SKM-1 (cell line): ENCODE measurements at regions not wholly inside any gene's neighbourhood (a gene's known extent, or its start where the extent isn't known, plus 50 kb on each side); places are given as distances from the start of the nearest gene placed in this dataset.
"Not testable (repeated sequence)": the region's sequence is repeated elsewhere in the genome, so short reads cannot be mapped to it uniquely, and the experiment has no call there.

Experiments
- DNase-seq: peaks from one replicate; lab custom pipeline; 2025; ENCODE audit not compliant: unreplicated experiment; lab: John Stamatoyannopoulos, UW

- no peak for DNase-seq
Observed at GRCh38 chr11:29093416-29094120, 923.3 kb downstream of the KCNA4 start.

DNA sequence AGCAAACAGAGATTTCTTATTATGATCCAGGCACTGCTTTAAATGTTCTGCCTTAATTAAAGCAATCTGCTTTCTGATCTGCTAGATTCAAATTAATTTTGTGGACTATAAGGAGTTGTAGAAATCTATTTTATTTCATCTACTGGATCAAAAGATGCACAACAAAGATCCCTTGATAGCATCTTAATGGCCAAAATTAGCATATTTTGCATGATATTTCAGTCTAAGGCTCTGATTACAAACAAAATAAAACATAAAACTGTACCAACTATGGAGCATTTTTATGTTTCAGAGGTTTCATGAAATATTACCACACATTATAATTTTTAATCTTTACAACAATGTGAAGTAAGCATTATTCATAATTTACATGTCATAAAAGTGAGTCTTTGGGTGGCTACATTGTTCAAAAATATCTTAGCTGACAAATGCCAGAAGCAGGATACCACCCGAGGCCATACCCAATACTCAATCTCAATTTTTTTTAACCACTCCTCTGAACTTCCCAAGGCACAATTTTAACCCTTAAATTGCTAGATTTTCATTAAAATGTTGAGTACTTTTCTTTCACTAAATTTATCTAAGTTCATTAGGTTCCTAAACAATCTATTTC is 929.5 kb downstream of the KCNA4 start:
- no peak for DNase-seq

DNA sequence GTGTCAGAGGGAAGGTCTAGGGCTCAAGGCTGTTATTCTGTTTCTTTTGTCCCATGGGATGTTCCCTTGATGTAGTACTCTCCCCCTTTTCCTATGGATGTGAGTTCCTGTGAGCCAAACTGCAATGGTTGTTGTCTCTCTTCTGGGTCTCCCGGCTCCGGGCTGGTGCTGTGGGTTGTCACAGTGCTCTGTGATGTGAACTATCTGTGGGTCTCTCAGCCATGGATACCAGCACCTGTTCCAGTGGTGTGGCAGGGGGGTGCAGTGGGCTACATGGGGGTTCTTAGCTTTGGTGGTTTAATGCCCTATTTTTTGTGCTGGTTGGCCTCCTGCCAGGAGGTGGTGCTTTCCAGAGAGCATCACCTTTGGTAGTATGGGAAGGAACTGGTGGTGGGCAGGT is 941.1 kb downstream of the KCNA4 start:
- DNase-seq, result no peak

DNA sequence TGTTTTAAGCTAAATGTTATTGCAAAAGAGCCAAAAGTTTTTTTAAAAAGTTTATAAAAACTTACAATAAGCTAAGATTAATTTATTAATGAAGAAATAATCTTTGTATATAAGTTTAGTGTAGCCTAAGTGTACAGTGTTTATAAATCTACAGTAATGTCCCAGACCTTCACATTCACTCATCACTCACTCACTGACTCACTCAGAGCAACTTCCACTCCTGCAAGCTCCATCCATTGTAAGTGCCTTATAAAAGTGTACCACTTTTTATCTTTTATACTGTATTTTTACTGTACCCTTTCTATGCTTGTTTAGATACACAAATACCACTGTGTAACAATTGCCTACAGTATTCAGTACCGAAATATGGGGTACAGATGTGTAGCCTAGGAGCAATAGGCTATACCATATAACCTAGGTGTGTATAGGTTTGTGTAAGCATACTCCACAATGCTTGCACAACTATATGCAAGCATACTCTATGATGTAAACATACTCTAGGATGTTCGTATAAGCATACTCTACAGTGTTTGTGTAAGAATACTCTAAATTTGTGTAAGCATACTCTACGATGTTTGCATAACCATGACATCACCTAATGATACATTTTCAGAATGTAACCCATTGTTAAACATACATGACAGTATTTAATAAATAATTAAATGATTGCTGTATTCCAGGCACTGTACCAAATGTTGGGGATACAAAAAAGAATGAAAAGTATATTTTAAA is 953.0 kb downstream of the KCNA4 start:
- DNase-seq, result no peak

- no peak for DNase-seq
Observed at GRCh38 chr11:29061452-29061851, 953.3 kb downstream of the METTL15 start.

DNA sequence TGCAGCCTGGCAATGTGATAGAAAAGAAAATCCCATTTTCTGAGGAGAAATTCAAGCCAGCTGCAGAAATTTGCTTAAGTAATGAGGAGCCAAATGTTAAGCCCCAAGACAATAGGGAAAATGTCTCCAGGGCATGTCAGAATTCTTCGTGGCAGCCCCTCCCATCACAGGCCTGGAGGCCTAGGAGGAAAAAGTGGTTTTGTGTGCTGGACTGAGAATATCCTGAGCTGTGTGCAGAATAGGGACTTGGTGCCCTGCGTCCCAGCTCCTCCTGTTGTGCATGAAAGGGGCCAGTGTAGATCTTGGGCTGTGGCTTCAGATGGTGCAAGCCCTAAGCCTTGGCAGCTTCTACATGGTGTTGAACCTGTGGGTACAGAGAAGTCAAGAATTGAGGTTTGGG is 948.3 kb downstream of the METTL15 start:
- DNase-seq, result not testable (repeated sequence)

DNA sequence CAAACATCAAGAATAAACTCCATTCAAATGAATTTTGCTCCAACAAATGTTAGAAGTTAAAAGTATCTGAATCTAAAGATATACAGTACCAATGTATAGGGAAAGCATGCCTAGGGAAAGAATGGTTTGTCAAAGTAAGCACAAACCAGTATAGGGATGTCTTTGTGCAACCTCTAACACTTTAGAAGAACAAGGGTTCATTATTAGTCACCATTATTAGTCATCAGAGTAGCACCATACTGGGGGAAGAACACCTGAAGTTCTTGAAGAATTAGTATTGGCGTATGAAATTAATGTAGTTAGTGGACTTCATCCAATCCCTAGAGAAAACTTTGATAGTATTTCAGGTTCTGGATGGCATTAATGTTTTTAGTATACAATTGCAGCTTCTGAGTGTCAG is 943.7 kb downstream of the METTL15 start:
- DNase-seq, result no peak

GRCh38 chr11:29050962-29051361 is 942.8 kb downstream of the METTL15 start:
- DNase-seq, result not testable (repeated sequence)

DNA sequence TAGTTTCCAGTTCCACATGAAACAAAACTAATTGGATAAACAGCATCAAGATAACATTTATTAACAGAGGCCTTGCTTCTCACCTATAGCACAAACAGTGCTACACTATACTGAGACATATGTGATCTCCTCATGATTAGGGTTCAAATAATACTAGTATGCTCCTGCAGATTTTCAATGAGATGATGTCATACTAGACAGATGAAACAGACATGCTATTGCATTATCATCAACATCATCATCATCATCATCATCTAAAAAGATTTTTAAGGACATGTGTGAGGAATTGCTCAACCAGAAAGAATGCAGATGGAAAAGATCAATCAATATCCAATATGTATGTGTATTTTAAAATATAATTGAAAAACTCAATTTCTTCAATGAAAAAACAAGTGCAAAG is 932.3 kb downstream of the METTL15 start:
- no peak for DNase-seq

DNA sequence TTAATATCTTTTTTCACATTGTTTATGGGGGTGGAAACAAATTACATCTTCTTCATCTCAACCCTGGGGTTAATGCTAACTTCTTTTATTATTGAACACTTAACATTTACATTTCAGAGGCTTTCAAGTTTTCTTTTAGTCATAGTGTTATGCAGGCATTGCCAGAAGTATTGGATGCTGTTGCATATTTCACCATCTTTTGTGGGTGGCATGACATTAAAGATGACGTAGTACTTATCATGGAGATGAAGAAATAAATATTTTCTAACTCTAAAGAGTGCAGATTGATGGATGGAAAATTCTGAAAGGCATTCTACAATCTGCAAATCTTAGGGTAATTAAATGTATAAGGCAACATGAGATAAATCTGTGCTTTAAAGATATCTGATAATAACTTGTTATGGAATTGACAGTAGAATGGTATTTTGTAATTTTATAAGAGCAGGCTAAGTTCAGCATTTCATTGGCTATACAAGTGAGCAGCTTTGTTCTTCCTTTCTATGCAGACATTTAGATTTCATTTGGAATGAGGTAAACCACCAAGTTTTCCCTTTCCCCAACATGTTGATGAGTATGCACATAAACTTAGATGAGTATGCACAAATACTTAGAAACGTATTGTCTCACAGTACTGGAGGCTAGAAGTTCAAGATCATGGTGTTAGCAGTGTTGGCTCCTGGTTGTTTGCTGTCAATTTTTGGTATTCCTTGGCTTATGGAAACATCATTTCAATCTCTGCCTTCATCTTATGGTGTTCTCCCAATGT is 924.4 kb downstream of the METTL15 start:
- no peak for DNase-seq

GRCh38 chr11:29029452-29029851 is 921.3 kb downstream of the METTL15 start:
- DNase-seq, result no peak

- DNase-seq, result no peak
Observed at GRCh38 chr11:29027436-29027835, 919.2 kb downstream of the METTL15 start.

GRCh38 chr11:29026286-29026685 is 918.1 kb downstream of the METTL15 start:
- DNase-seq, result no peak

GRCh38 chr11:29025001-29025400 is 916.8 kb downstream of the METTL15 start:
- no peak for DNase-seq

GRCh38 chr11:29024386-29024785 is 916.2 kb downstream of the METTL15 start:
- DNase-seq, result no peak

- no peak for DNase-seq
Observed at GRCh38 chr11:29023761-29024160, 915.6 kb downstream of the METTL15 start.

- DNase-seq, result no peak
Observed at GRCh38 chr11:29022676-29023075, 914.5 kb downstream of the METTL15 start.

DNA sequence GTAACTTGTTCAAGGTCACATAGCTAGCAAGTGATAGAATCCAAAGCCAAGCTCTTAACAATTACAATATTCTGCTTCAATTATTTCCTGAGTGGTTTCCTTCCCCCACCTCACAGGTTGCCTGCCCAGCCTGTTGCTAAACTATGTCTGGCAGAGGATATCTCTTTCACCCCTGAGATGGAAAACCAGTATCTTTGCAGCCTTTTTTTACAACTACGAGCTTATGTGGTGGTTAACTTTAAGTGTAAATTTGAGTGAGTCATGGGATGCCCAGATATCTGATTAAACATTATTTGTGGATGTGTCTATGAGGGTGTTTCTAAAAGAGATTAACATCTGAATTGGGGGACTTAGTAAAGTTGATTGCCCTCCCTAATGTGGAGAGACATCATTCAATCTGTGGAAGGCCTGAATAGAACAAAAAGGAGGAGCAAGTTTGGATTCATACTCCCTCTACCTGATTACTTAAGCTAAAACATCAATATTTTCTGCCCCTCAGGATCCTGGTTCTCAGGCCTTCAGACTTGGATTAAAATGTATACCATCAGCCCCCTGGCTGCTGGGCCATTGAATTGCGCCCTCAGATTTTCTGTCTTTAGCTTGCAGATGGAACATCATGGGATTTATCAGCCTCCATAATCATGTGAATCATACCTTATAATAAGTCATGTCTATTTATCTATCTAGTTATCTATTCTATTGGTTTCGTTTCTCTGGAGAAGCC is 911.9 kb downstream of the METTL15 start:
- DNase-seq, result no peak

- no peak for DNase-seq
Observed at GRCh38 chr11:29018631-29019030, 910.4 kb downstream of the METTL15 start.

DNA sequence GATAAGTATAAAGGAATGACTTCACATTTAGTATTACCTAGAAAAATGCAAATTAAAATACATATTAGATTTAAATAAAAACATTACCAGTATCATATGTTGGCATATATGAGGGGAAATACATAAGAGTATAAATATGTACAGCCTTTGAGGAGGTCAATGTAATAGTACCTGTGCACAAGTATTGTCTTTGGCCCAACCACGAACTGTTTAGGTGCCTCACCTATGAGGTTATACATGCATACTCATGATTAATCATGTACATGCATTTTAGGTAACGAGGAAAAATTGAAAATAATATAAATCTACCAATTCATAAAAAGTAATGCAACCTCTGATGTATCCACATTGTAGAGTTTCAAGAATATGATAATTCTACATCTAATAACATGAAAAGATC is 909.8 kb downstream of the METTL15 start:
- DNase-seq, result no peak

DNA sequence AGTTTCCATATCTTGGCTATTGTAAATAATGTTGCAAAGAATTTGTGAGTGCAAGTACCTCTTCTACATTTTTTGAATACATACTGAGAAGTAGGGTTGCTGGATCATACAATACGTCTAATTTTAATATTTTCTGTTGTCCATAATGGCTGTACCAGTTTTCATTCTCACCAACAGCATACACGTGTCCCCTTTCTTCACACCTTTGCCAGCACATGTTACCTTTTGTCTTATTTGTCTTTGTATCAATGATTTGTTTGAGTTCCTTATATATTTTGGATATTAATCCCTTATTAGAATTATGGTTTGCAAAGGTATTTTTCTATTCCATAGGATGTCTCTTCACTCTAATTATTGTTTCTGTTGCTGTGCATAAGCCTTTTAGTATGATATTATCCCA is 904.3 kb downstream of the METTL15 start:
- no peak for DNase-seq
